ENCODE measurements at regions not wholly inside any gene's neighbourhood (a gene's known extent, or its start where the extent isn't known, plus 50 kb on each side); places are given as distances from the start of the nearest gene placed in this dataset.
"Not testable (repeated sequence)": the region's sequence is repeated elsewhere in the genome, so short reads cannot be mapped to it uniquely, and the experiment has no call there.

DNA sequence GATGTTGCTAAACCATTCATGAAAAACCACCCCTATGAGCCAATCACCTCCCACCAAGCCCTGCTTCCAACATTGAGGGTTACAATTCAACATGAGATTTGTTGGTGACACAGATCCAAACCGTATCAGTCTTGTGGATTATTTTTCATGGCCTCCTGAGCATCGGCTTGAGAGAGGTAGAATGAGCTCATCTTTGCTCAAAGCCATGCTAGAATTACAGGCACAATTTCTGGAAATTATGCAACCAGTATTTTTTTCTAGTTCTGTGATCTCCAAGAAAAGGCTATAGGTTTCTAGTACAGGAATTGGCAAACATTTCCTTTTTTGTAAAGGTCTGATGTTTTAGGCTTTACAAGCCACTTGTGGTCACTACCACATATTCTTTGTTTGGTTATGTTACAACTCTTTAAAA lies 219.4 kb downstream of the DUSP10 start:
- Mint-ChIP-seq H3K4me3 (ENCODE audit: unreplicated experiment) (no peak overlapping the region), H3K27ac (ENCODE audit: unreplicated experiment) (no peak overlapping the region), H3K4me1 (ENCODE audit: unreplicated experiment) (peaks cover 5% of the 10 kb centered on the region), H3K27me3 (ENCODE audit: unreplicated experiment) (no peaks in the 10 kb centered on the region), H3K9me3 (ENCODE audit: unreplicated experiment) (no peaks in the 10 kb centered on the region), H3K36me3 (ENCODE audit: low read depth, unreplicated experiment) (no peaks in the 10 kb centered on the region)
- no peak for DNase-seq (ENCODE audit: low spot score)
- TF ChIP-seq, protein P1, sequence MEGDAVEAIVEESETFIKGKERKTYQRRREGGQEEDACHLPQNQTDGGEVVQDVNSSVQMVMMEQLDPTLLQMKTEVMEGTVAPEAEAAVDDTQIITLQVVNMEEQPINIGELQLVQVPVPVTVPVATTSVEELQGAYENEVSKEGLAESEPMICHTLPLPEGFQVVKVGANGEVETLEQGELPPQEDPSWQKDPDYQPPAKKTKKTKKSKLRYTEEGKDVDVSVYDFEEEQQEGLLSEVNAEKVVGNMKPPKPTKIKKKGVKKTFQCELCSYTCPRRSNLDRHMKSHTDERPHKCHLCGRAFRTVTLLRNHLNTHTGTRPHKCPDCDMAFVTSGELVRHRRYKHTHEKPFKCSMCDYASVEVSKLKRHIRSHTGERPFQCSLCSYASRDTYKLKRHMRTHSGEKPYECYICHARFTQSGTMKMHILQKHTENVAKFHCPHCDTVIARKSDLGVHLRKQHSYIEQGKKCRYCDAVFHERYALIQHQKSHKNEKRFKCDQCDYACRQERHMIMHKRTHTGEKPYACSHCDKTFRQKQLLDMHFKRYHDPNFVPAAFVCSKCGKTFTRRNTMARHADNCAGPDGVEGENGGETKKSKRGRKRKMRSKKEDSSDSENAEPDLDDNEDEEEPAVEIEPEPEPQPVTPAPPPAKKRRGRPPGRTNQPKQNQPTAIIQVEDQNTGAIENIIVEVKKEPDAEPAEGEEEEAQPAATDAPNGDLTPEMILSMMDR (IDR thresholded peaks at IDR 0.05; ENCODE audit: unreplicated experiment): no peak

DNA sequence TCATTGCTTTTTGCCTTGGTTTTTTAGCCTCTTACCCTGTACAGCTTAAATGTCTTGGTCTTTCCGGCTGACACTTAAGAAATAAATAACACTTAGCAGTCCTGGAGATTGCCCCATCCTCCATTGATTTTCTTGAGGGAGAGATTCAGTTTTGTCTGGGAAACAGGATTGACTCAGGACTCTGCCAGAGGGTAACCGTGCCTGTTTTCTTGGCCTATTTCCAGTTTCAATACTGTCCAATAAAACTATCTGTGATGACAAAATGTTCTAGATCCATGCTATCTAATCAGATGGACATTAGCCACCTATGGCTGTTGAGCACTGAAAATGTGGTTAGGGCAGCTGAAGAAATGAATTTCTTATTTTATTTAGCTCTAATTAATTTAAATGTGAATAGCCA lies 216.1 kb downstream of the DUSP10 start:
- Mint-ChIP-seq H3K27ac (ENCODE audit: unreplicated experiment) (no peak overlapping the region), H3K27me3 (ENCODE audit: unreplicated experiment) (peaks cover 2% of the 10 kb centered on the region), H3K36me3 (ENCODE audit: low read depth, unreplicated experiment) (no peaks in the 10 kb centered on the region), H3K4me1 (ENCODE audit: unreplicated experiment) (peaks cover 5% of the 10 kb centered on the region), H3K9me3 (ENCODE audit: unreplicated experiment) (no peaks in the 10 kb centered on the region), H3K4me3 (ENCODE audit: unreplicated experiment) (no peak overlapping the region)
- no peak for DNase-seq (ENCODE audit: low spot score)
- TF ChIP-seq, protein P1 (IDR thresholded peaks at IDR 0.05; ENCODE audit: unreplicated experiment): no peak

DNA sequence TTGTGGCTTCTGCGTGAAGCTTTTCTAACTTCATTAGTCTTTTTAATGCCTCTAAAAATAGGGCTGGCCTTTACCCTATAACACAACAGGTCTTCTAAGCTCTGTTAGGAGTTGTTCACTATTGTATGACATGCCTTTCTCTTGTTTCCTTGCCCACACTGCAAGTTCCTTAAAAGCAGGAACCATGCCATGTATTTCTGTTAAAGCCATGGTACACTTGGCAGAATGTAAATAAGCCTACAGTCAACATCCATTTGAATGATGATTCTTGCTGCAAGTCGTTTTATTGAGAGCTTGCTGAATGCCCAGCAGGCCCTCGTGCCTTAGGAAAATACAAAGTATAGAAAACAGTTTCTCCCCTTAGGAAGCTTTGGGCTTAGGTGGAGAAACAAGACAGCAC lies 214.6 kb downstream of the DUSP10 start:
- Mint-ChIP-seq H3K9me3 (ENCODE audit: unreplicated experiment) (no peaks in the 10 kb centered on the region), H3K4me1 (ENCODE audit: unreplicated experiment) (peaks cover 2% of the 10 kb centered on the region), H3K4me3 (ENCODE audit: unreplicated experiment) (no peak overlapping the region), H3K27ac (ENCODE audit: unreplicated experiment) (no peak overlapping the region), H3K27me3 (ENCODE audit: unreplicated experiment) (peaks cover 2% of the 10 kb centered on the region), H3K36me3 (ENCODE audit: low read depth, unreplicated experiment) (no peaks in the 10 kb centered on the region)
- TF ChIP-seq, protein P1 (IDR thresholded peaks at IDR 0.05; ENCODE audit: unreplicated experiment): no peak
- DNase-seq (ENCODE audit: low spot score): no peak

DNA sequence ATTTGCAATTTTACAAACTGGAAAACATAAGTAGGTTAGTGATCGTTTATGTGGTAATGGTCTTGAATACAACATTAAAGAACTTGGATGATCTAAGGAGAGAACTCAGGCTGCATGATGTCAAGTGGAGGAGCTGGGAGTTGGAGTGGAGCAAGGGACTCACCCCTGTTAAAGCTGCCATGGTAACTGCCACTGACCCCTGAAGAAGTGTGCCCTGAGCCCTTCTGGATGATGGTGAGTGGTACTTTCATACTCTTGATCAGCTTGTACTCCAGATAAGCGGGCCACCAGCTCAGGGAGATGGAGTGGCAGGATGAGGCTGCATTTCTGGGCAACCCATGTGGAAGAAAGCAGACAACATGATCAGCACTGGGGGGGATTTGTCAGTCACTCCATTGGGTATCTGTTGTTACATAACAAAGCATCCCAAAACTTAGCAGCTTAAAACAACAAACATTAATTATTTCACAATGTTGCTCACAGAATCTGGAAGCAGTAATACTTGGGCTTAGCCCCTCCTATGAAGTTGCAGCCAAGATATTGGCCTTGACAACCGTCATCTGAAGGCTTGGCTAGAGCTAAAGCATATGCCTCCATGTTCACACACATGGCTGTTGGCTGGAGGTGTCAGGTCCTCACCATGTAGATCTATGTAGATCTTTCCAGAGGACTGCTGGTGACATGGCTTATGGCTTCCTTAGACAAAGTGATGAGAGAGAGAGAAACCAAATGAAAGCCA lies 213.8 kb downstream of the DUSP10 start:
- Mint-ChIP-seq H3K27me3 (ENCODE audit: unreplicated experiment) (peaks cover 2% of the 10 kb centered on the region), H3K9me3 (ENCODE audit: unreplicated experiment) (no peaks in the 10 kb centered on the region), H3K4me3 (ENCODE audit: unreplicated experiment) (no peak overlapping the region), H3K4me1 (ENCODE audit: unreplicated experiment) (peaks cover 2% of the 10 kb centered on the region), H3K27ac (ENCODE audit: unreplicated experiment) (no peak overlapping the region), H3K36me3 (ENCODE audit: low read depth, unreplicated experiment) (no peaks in the 10 kb centered on the region)
- no peak for DNase-seq (ENCODE audit: low spot score)
- TF ChIP-seq, protein P1 (IDR thresholded peaks at IDR 0.05; ENCODE audit: unreplicated experiment): no peak

DNA sequence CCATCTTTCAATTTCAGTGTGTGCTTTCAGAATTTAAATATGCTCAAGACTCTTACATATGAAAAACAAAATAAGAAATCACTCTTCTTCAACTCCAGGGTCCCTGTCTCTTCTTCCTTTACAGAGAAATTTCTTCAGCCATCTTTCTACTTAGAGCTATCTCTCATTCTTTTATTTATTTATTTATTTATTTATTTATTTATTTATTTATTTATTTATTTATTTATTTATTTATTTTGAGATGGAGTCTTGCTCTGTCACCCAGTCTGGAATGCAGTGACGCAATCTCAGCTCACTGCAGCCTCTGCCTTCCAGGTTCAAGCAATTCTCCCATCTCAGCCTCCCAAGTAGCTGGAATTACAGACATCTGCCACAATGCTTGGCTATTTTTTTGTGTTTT lies 211.7 kb downstream of the DUSP10 start:
- H3K27ac Mint-ChIP-seq (ENCODE audit: unreplicated experiment); H3K9me3 Mint-ChIP-seq (ENCODE audit: unreplicated experiment); H3K27me3 Mint-ChIP-seq (ENCODE audit: unreplicated experiment); H3K4me1 Mint-ChIP-seq (ENCODE audit: unreplicated experiment); H3K36me3 Mint-ChIP-seq (ENCODE audit: low read depth, unreplicated experiment); H3K4me3 Mint-ChIP-seq (ENCODE audit: unreplicated experiment); DNase-seq (ENCODE audit: low spot score): not testable (repeated sequence)

Measured in endothelial cell (in vitro differentiated cells).